ENCODE measurements at regions not wholly inside any gene's neighbourhood (a gene's known extent, or its start where the extent isn't known, plus 50 kb on each side); places are given as distances from the start of the nearest gene placed in this dataset.
A peak's percentile ranks its signal among the peaks of the same experiment; 100 is the strongest.

- ATAC-seq (no peak), DNase-seq (no peak)
- Histone ChIP-seq H3K9me3 (no peaks in the 10 kb centered on the region), H3K4me1 (ENCODE audit: low read depth) (peaks cover 15% of the 10 kb centered on the region), H3K36me3 (ENCODE audit: low read depth) (no peaks in the 10 kb centered on the region), H3K4me3 (no peak overlapping the region)
- no peak for TF ChIP-seq CTCF (IDR thresholded peaks at IDR 0.05)
- intact Hi-C loops (cut with DNase I, micrococcal nuclease), result no loop called here
Observed at GRCh38 chr6:6728169-6728941, 139.8 kb downstream of the LY86 start.

GRCh38 chr6:6729971-6730370 lies 141.5 kb downstream of the LY86 start:
- H3K9me3 ChIP-seq, result no peaks in the 10 kb centered on the region
- ATAC-seq (no peak), DNase-seq (no peak)
- H3K4me3 ChIP-seq, result no peak overlapping the region
- TF ChIP-seq CTCF (IDR thresholded peaks at IDR 0.05), result no peak
- peaks cover 5% of the 10 kb centered on the region for H3K4me1 ChIP-seq (ENCODE audit: low read depth)
- H3K36me3 ChIP-seq (ENCODE audit: low read depth), result no peaks in the 10 kb centered on the region
- intact Hi-C loops (cut with DNase I, micrococcal nuclease), result no loop called here

- no peak overlapping the region for H3K4me3 ChIP-seq
- H3K4me1 ChIP-seq (ENCODE audit: low read depth), result no peaks in the 10 kb centered on the region
- TF ChIP-seq CTCF (IDR thresholded peaks at IDR 0.05), result no peak
- intact Hi-C loops (cut with DNase I, micrococcal nuclease), result no loop called here
- ATAC-seq, result no peak
- H3K9me3 ChIP-seq, result no peaks in the 10 kb centered on the region
- no peaks in the 10 kb centered on the region for H3K36me3 ChIP-seq (ENCODE audit: low read depth)
- DNase-seq, result no peak
Observed at GRCh38 chr6:6730831-6731230, 142.3 kb downstream of the LY86 start.

- DNase-seq (peak in 1 of 3 donors; percentile 45), ATAC-seq (peak; percentile 77)
- H3K4me3 ChIP-seq, result no peak overlapping the region
- H3K4me1 ChIP-seq (ENCODE audit: low read depth), result no peaks in the 10 kb centered on the region
- intact Hi-C loops (cut with DNase I, micrococcal nuclease), result no loop called here
- no peaks in the 10 kb centered on the region for H3K36me3 ChIP-seq (ENCODE audit: low read depth)
- H3K9me3 ChIP-seq, result no peaks in the 10 kb centered on the region
- no peak for TF ChIP-seq CTCF (IDR thresholded peaks at IDR 0.05)
Observed at GRCh38 chr6:6734479-6735465, 146.3 kb downstream of the LY86 start.

- no peak for TF ChIP-seq CTCF (IDR thresholded peaks at IDR 0.05)
- Histone ChIP-seq H3K9me3 (no peaks in the 10 kb centered on the region), H3K36me3 (ENCODE audit: low read depth) (no peaks in the 10 kb centered on the region), H3K4me3 (no peak overlapping the region), H3K4me1 (ENCODE audit: low read depth) (no peaks in the 10 kb centered on the region)
- intact Hi-C loops (cut with DNase I, micrococcal nuclease), result no loop called here
- peak in 2 of 3 donors; percentile 34 to 67 for DNase-seq
- peak; percentile 52 for ATAC-seq
Observed at GRCh38 chr6:6736791-6737654, 148.5 kb downstream of the LY86 start.
